ENCODE measurements at regions not wholly inside any gene's neighbourhood (a gene's known extent, or its start where the extent isn't known, plus 50 kb on each side); places are given as distances from the start of the nearest gene placed in this dataset.

DNA sequence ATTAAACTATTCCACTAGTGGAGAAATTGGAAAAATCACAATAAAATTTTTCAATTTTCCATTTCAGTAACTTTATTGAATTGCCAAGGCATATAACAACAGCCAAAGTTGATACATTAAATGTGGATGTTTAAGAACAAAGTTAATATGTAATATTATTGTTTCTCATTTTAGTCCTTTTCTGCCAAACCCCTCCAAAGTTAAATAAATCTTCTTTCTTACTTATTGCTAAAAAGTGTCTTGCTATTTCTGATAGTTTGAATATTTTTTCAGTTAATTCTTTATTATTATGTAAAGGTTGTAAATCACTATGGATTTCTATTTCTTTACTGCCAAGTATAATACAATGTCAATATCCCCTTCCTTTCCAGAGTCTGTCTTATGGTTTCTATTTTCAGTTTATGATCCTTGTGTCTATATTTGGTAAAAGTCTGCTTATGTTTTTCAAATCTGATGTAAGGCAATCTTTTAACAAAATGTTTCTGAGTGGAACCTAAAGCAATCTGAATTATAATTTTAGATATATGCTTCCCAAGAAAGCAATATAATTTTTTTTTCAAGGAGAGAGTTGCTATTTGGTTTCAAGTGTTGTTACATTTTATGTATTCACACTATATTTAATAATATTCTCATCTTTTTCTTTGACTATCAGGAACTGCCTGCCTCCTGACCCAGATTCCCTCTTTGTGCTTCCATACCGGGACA lies 80.3 kb upstream of the RHOBTB1 start:
- no peak for TF ChIP-seq CTCF (conservative IDR thresholded peaks at IDR 0.05)
- no peak overlapping the region for H3K27ac ChIP-seq

DNA sequence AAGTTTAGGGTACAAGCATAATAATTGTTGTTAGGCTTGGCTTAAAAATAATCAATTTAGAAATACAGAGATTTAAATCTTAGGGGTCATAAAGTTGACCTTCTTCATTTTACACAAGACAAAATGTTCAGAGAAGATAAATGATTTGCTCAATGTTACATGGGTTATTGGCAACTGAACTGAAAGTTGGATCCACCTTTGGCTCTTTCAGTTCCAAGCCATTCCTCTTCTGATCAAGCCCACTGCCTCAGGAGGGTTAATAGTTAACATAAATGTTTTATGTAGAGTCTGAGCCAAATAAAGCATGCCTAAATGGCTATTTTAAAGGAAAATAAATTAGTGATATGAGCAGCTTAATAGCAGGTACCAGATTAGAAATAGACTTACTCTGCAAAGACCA lies 79.1 kb upstream of the RHOBTB1 start:
- TF ChIP-seq CTCF (conservative IDR thresholded peaks at IDR 0.05) = no peak
- H3K27ac ChIP-seq = no peak overlapping the region

DNA sequence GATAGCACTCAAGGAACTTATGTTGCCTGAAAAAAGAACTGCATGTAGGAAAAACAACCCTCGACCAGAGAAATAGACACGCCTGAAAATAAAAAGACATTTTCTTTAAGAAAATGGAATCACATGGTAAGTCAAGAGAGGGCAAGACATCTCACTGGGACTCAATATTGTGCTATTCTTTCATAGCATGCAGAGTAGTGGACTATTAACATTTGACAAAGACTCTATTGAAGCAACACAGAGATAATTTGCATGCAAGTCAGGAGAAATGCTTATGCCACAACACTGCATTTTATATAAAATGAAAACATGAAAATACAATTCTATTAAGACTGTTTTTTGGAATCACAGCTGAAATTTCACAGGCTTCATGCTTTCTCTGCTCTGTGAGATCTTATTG lies 77.9 kb upstream of the RHOBTB1 start:
- TF ChIP-seq CTCF (conservative IDR thresholded peaks at IDR 0.05) = no peak
- H3K27ac ChIP-seq = no peak overlapping the region

GRCh38 chr10:61020420-61021158 lies 76.6 kb upstream of the RHOBTB1 start:
- TF ChIP-seq CTCF (conservative IDR thresholded peaks at IDR 0.05) = no peak
- no peak overlapping the region for H3K27ac ChIP-seq

DNA sequence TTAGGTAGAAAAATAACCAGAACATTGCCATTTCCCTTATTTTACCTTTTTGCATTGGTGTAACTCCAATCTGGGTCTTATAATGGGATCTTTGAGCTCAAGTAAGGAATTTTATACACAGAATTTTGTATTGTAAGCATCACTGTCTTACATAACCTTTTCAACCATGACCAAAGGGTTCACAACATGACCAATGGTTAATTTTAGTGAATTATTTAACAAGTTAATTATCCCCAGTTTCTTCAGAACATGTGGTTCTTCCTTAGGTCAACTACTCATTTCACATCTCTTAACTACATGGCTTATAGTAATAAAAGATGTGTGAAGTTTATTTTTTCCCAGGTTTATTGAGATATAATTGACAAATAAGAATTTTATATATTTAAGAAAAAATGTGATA lies 74.2 kb upstream of the RHOBTB1 start:
- no peak for TF ChIP-seq CTCF (conservative IDR thresholded peaks at IDR 0.05)
- no peak overlapping the region for H3K27ac ChIP-seq

- TF ChIP-seq CTCF (conservative IDR thresholded peaks at IDR 0.05) = no peak
- no peak overlapping the region for H3K27ac ChIP-seq
Measured at GRCh38 chr10:61016630-61017029, 72.6 kb upstream of the RHOBTB1 start.

DNA sequence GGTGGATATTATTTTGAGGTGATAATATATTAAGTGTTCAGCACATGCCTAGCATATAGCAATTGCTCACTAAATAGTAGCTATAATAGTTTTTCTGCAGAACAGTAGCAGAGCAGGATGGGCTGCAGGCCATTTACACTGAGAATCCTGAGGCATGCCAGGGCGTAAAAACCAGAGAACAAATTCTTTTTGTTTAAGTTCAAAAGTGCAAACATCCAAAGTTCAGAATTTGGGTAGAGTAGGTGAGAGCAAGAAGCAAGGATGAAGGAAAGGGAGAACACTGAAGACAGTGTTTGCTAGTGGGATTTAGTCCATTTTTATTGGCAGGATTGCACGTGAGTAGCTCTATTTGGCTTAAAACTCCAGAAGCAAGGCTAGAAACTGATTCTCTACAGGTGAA lies 72.0 kb upstream of the RHOBTB1 start:
- H3K27ac ChIP-seq = no peak overlapping the region
- TF ChIP-seq CTCF (conservative IDR thresholded peaks at IDR 0.05) = no peak

Measured in VCaP (cell line).